Nephron (organoid): ENCODE measurements at regions not wholly inside any gene's neighbourhood (a gene's known extent, or its start where the extent isn't known, plus 50 kb on each side); places are given as distances from the start of the nearest gene placed in this dataset.
A peak's percentile ranks its signal among the peaks of the same experiment; 100 is the strongest.

Experiments used
- H3K27ac Mint-ChIP-seq, 3 experiments: 2 replicates each; pipeline ENCODE4 v1.8.0; 2020; ENCODE audit warnings: mixed read lengths in 3 of 3, mild to moderate bottlenecking in 2 of 3, moderate library complexity in 1 of 3
- H3K27me3 Mint-ChIP-seq: 2 replicates; pipeline ENCODE4 v1.8.0; 2021; ENCODE audit warnings: low read depth, mild to moderate bottlenecking, moderate library complexity, mixed read lengths
- H3K36me3 Mint-ChIP-seq: 2 replicates; pipeline ENCODE4 v1.8.0; 2020; ENCODE audit warnings: low read depth, mixed read lengths
- H3K4me1 Mint-ChIP-seq: 2 replicates; pipeline ENCODE4 v1.8.0; 2020; ENCODE audit warnings: mixed read lengths
- H3K4me3 Mint-ChIP-seq, 3 experiments: 2 replicates each; pipeline ENCODE4 v1.8.0; 2020; ENCODE audit warnings: mild to moderate bottlenecking in 3 of 3, mixed read lengths in 3 of 3, moderate library complexity in 2 of 3
- H3K9me3 Mint-ChIP-seq: 2 replicates; pipeline ENCODE4 v1.8.0; 2020; ENCODE audit warnings: mixed read lengths
- CTCF ChIP-seq, 3 experiments: fragments of 200-600 bp; sonication (generic); IDR thresholded peaks; one replicate each; pipeline ENCODE4 v1.5.0; 2021; ENCODE audit warnings: antibody characterized with exemption in 3 of 3; ENCODE audit not compliant: unreplicated experiment in 3 of 3

DNA sequence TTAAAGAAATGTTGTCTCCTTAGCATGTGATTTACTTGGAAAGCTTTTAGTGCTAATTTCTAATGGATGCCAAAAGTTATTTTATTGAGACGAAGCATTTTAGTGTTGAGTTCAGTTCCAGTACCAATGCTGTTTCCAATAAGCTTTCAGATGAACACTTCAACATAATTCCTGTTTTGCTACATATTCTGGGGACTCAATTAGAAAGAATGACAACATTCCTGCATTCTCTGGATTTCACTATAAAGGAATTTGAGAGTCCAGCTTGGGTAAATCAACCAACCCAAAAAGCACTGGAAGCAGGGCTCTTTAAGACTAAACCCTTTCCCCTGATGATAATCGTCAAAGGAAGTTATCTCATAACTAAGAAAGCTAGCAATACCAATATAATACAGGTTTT lies 353.0 kb upstream of the TMTC1 start:
- Mint-ChIP-seq H3K27me3 (no peaks in the 10 kb centered on the region), H3K36me3 (no peaks in the 10 kb centered on the region), H3K4me3 (no peak overlapping the region), H3K27ac (peak overlapping the region in 1 of 3 experiments; percentile 74), H3K4me1 (peaks cover 6% of the 10 kb centered on the region), H3K9me3 (peaks cover 4% of the 10 kb centered on the region)
- no peak for TF ChIP-seq CTCF (IDR thresholded peaks at IDR 0.05; ENCODE audit: unreplicated experiment in 3 of 3)

DNA sequence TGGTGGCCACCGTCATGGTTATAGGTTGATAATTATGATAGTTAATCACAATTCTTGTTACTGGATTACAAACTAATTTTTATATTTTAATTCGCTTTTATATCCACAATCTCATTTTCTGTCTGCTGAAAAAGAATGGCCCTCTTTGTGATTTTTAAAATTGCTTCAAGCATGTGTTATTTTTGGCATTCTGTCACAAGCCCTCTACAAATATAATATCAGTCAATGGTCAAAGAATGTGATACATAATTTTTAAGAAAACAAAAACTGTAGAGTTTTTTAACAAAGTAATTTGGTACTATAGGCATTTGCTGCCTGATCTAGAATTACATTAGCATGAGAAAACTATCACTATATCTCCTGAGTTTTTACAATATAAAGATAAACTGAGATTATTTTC lies 352.0 kb upstream of the TMTC1 start:
- H3K9me3 Mint-ChIP-seq, result peaks cover 4% of the 10 kb centered on the region
- no peaks in the 10 kb centered on the region for H3K27me3 Mint-ChIP-seq
- H3K4me3 Mint-ChIP-seq, result no peak overlapping the region
- H3K27ac Mint-ChIP-seq, result peak overlapping the region; percentile 26 to 74 (median 31)
- TF ChIP-seq CTCF (IDR thresholded peaks at IDR 0.05; ENCODE audit: unreplicated experiment in 3 of 3), result no peak
- no peaks in the 10 kb centered on the region for H3K36me3 Mint-ChIP-seq
- peaks cover 6% of the 10 kb centered on the region for H3K4me1 Mint-ChIP-seq

GRCh38 chr12:30134229-30134628 lies 350.5 kb upstream of the TMTC1 start:
- no peak overlapping the region for H3K27ac Mint-ChIP-seq
- H3K36me3 Mint-ChIP-seq, result no peaks in the 10 kb centered on the region
- H3K27me3 Mint-ChIP-seq, result no peaks in the 10 kb centered on the region
- no peak overlapping the region for H3K4me3 Mint-ChIP-seq
- no peak for TF ChIP-seq CTCF (IDR thresholded peaks at IDR 0.05; ENCODE audit: unreplicated experiment in 3 of 3)
- peaks cover 4% of the 10 kb centered on the region for H3K9me3 Mint-ChIP-seq
- peaks cover 6% of the 10 kb centered on the region for H3K4me1 Mint-ChIP-seq

GRCh38 chr12:30126944-30127343 lies 343.2 kb upstream of the TMTC1 start:
- H3K27me3 Mint-ChIP-seq, result no peaks in the 10 kb centered on the region
- no peaks in the 10 kb centered on the region for H3K4me1 Mint-ChIP-seq
- no peak overlapping the region for H3K4me3 Mint-ChIP-seq
- peaks cover 4% of the 10 kb centered on the region for H3K9me3 Mint-ChIP-seq
- no peak overlapping the region for H3K27ac Mint-ChIP-seq
- H3K36me3 Mint-ChIP-seq, result no peaks in the 10 kb centered on the region
- no peak for TF ChIP-seq CTCF (IDR thresholded peaks at IDR 0.05; ENCODE audit: unreplicated experiment in 3 of 3)

- Mint-ChIP-seq H3K9me3 (peaks cover 6% of the 10 kb centered on the region), H3K27ac (peak overlapping the region; percentile 11 to 75 (median 33)), H3K27me3 (no peaks in the 10 kb centered on the region), H3K4me3 (no peak overlapping the region), H3K36me3 (no peaks in the 10 kb centered on the region), H3K4me1 (no peaks in the 10 kb centered on the region)
- no peak for TF ChIP-seq CTCF (IDR thresholded peaks at IDR 0.05; ENCODE audit: unreplicated experiment in 3 of 3)
Measured at GRCh38 chr12:30120522-30120921, 336.8 kb upstream of the TMTC1 start.

DNA sequence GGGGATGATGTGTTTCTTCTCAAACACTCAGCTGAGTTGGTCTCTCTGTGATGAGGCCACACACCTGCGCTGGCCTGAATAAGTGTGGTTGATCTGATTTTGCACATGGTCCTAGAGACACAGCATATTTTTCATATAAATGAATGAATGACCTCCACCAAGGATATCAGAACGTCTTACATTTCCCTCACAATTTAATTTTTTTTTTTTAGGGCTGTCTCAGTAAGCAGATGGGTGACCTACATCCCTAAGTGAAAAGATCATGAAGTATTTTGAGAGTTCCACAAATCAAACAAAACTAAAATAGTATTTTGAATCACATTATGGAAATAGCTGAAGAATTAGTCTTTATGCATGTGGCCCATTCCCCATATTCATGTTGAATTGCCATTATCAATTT lies 333.7 kb upstream of the TMTC1 start:
- H3K9me3 Mint-ChIP-seq, result peaks cover 6% of the 10 kb centered on the region
- no peak overlapping the region for H3K27ac Mint-ChIP-seq
- TF ChIP-seq CTCF (IDR thresholded peaks at IDR 0.05; ENCODE audit: unreplicated experiment in 3 of 3), result no peak
- H3K4me1 Mint-ChIP-seq, result no peaks in the 10 kb centered on the region
- no peak overlapping the region for H3K4me3 Mint-ChIP-seq
- H3K36me3 Mint-ChIP-seq, result no peaks in the 10 kb centered on the region
- no peaks in the 10 kb centered on the region for H3K27me3 Mint-ChIP-seq
